Adipocyte (in vitro differentiated cells): ENCODE measurements at regions not wholly inside any gene's neighbourhood (a gene's known extent, or its start where the extent isn't known, plus 50 kb on each side); places are given as distances from the start of the nearest gene placed in this dataset.

Experiments used
- DNase-seq: peaks from one replicate; pipeline ENCODE4 v3.0.0-alpha.2; 2015; ENCODE audit warnings: low read depth
- H3K27me3 ChIP-seq: replicated peaks from 2 replicates; pipeline ENCODE4 v1.7.0; 2013; ENCODE audit warnings: mild to moderate bottlenecking, low read length, moderate library complexity; ENCODE audit not compliant: control insufficient read depth, insufficient read depth
- H3K36me3 ChIP-seq: 2 replicates; pipeline ENCODE4 v1.7.0; 2013; ENCODE audit warnings: low read length, mild to moderate bottlenecking, moderate library complexity; ENCODE audit not compliant: control insufficient read depth, insufficient read depth, severe bottlenecking
- H3K4me1 ChIP-seq: 2 replicates; pipeline ENCODE4 v1.7.0; 2013; ENCODE audit warnings: mild to moderate bottlenecking, low read length, moderate library complexity; ENCODE audit not compliant: control insufficient read depth, insufficient read depth
- H3K4me3 ChIP-seq: 2 replicates; pipeline ENCODE4 v1.7.0; 2013; ENCODE audit warnings: mild to moderate bottlenecking, low read length, moderate library complexity
- H3K9ac ChIP-seq: 2 replicates; pipeline ENCODE4 v1.7.0; 2013; ENCODE audit warnings: mild to moderate bottlenecking, low read length, moderate library complexity
- H3K9me3 ChIP-seq: 2 replicates; pipeline ENCODE4 v1.7.0; 2013; ENCODE audit warnings: mild to moderate bottlenecking, low read length, moderate library complexity; ENCODE audit not compliant: control insufficient read depth

DNA sequence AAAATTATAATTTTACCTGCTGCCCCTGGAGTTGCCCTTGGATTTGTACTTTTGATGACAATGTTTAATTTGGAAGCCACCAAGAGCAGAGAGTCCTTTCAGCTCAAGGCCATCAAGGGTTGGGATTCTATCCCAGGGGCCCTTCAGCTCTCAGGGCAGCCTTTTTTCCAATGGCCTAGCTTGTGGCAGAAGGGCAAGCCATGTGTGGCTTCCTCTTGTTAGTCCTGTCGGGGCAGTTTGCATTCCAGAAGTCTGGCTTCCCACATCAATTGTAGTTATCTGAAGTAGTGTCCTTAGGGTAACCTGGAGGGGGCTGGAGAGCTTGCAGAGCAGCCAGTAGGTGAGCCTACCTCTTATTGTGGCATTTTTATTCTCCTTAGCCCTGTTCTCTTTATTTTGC lies 569.4 kb downstream of the TRAM1L1 start:
- Histone ChIP-seq H3K9ac (no peak overlapping the region), H3K36me3 (no peaks in the 10 kb centered on the region), H3K9me3 (peaks cover 3% of the 10 kb centered on the region), H3K27me3 (no peaks in the 10 kb centered on the region), H3K4me1 (no peaks in the 10 kb centered on the region), H3K4me3 (no peak overlapping the region)
- no peak for DNase-seq

DNA sequence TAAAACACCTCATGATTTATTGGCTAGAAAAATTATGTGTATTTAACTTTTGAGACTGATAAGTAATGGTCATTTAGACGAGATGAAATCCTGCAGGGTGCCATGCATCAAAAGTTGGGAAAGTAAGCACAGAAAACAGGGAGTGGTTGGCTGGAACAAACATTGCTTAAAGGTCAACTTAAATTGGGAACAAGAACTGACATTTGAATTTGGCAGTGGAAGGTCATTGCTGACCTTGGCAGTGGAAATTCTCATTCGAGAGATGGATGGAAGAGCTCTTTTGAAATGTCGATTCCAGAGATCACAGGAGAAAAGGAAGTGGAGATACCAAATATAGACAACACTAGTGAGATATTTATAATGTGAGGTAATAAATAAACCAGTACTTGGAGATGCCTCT lies 572.8 kb downstream of the TRAM1L1 start:
- H3K9ac ChIP-seq: no peak overlapping the region
- H3K36me3 ChIP-seq: no peaks in the 10 kb centered on the region
- H3K4me3 ChIP-seq: no peak overlapping the region
- no peaks in the 10 kb centered on the region for H3K27me3 ChIP-seq
- no peak for DNase-seq
- peaks cover 3% of the 10 kb centered on the region for H3K9me3 ChIP-seq
- H3K4me1 ChIP-seq: no peaks in the 10 kb centered on the region

DNA sequence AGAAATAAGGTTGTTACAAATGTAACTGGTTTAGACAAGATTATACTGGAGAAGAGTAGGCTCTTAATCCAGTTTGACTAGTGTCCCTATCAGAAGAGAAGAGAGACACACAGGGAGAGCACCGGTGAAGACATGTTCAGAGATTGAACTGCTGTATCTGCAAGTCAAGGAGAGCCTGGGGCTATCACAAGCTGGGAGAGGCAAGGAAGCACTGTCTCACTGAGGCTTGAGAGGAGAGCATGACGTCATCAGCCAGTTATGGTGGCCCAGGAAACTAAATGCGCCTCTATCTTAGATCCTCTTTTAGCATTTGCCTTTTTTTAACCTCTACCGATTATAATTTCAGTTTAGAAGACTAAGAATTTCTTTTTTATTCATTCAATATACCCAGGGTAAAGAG lies 583.4 kb downstream of the TRAM1L1 start:
- no peaks in the 10 kb centered on the region for H3K9me3 ChIP-seq
- H3K4me1 ChIP-seq: no peaks in the 10 kb centered on the region
- H3K36me3 ChIP-seq: no peaks in the 10 kb centered on the region
- DNase-seq: no peak
- no peaks in the 10 kb centered on the region for H3K27me3 ChIP-seq
- H3K9ac ChIP-seq: no peak overlapping the region
- no peak overlapping the region for H3K4me3 ChIP-seq

DNA sequence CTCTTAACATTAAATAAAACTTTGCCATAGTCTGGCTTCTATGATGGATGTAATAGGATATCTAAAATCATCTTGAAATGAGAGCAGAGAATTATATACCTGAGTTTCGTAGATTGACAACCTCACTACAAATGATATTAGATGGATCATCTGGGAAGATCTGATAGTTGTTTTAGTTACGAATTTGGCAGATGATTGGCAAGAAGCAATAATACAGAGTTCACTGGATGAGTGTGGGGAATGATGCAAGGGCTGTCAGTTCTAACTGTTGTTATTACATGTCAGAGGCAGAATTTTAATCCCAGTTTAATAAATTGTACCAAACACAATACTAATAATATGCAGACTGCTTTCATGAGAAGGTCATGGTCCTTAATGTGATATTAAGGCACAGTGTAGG lies 585.2 kb downstream of the TRAM1L1 start:
- no peaks in the 10 kb centered on the region for H3K27me3 ChIP-seq
- H3K36me3 ChIP-seq: no peaks in the 10 kb centered on the region
- no peak overlapping the region for H3K4me3 ChIP-seq
- DNase-seq: no peak
- H3K9me3 ChIP-seq: no peaks in the 10 kb centered on the region
- H3K4me1 ChIP-seq: no peaks in the 10 kb centered on the region
- H3K9ac ChIP-seq: no peak overlapping the region

DNA sequence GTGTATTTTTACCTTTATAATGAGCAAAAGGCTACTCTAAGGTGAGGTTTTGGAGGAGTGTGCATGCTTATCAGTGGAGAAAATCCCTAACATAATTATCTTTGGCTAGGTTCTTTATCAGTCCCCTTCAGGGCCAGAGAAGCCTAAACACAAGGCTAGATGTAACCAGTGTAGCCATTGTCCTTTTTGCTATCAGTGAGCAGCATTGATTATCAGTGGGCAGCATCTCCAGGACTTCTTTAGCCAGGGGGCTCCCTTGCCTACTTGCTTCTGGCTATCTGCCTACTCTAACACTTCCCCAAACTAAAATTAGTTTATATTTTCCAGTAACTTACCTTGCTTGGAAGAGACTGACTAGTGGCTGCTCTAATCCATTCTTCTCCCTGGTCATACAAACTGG lies 595.6 kb downstream of the TRAM1L1 start:
- Histone ChIP-seq H3K36me3 (no peaks in the 10 kb centered on the region), H3K4me1 (no peaks in the 10 kb centered on the region), H3K4me3 (no peak overlapping the region), H3K9me3 (no peaks in the 10 kb centered on the region), H3K9ac (no peak overlapping the region), H3K27me3 (no peaks in the 10 kb centered on the region)
- DNase-seq: no peak

DNA sequence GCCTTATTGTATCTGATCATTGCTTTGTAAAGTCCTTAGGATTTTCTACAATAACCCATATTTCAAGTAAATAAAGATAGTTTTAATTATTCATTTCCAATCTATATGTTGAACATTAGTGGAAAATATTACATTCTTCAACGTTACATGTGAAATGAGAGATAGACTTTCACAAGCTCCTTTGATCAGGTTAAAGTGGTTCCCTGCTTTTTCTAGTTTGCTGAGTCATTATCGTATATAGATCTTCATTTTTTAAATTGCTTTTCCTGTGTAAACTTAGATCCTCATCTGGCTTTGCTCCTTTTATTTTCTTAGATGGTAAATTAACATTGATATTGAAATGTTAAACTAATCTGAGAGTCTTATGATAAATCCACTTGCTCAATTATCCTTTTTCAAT lies 599.0 kb downstream of the TRAM1L1 start:
- Histone ChIP-seq H3K4me1 (no peaks in the 10 kb centered on the region), H3K9me3 (no peaks in the 10 kb centered on the region), H3K27me3 (no peaks in the 10 kb centered on the region), H3K36me3 (no peaks in the 10 kb centered on the region), H3K4me3 (no peak overlapping the region), H3K9ac (no peak overlapping the region)
- no peak for DNase-seq

DNA sequence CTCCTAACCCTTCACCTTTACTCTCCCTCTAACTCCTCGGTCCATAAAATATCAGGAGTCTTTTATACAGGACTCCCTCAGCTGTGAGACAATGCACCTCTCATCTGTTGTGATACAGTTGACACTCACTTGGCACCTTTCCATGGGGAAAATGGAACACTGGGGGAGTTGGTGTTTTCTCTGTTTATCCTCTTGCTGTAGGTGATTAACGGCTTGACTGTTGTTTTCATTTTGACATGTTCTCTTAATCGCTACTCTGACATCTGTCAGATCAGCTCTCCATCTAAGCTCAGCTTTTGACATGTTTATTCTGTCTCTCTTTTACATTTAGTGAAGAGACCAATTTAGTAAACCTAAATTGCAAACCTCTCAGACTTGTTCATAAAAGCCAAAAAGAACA lies 604.8 kb downstream of the TRAM1L1 start:
- Histone ChIP-seq H3K27me3 (no peaks in the 10 kb centered on the region), H3K9me3 (no peaks in the 10 kb centered on the region), H3K4me3 (no peak overlapping the region), H3K36me3 (no peaks in the 10 kb centered on the region), H3K4me1 (no peaks in the 10 kb centered on the region), H3K9ac (no peak overlapping the region)
- DNase-seq: no peak

DNA sequence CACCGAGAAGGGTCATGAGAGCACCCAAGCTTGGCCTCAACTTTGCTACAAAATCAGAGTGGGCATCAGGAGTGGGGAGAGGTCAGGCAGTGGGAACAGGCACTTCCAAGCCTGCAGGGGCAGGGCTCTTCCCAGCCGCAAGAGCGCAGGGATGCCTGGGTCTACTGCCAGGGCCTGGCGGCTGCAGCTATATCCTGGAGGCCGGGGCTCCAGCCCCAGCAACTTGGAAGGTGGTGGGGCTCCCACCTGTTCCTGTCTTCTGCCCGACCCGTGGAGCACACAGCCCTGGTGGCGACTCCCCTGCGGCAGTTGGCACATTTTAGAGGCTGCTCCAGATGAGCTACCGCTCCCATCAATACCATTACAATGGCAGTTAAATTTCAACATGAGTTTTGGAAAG lies 607.0 kb downstream of the TRAM1L1 start:
- Histone ChIP-seq H3K36me3 (no peaks in the 10 kb centered on the region), H3K4me1 (no peaks in the 10 kb centered on the region), H3K4me3 (no peak overlapping the region), H3K9me3 (no peaks in the 10 kb centered on the region), H3K27me3 (no peaks in the 10 kb centered on the region), H3K9ac (no peak overlapping the region)
- no peak for DNase-seq

GRCh38 chr4:116469582-116469981 lies 615.8 kb downstream of the TRAM1L1 start:
- Histone ChIP-seq H3K9ac (no peak overlapping the region), H3K4me1 (no peaks in the 10 kb centered on the region), H3K9me3 (no peaks in the 10 kb centered on the region)

GRCh38 chr4:116453127-116453526 lies 632.2 kb downstream of the TRAM1L1 start:
- Histone ChIP-seq H3K36me3 (no peaks in the 10 kb centered on the region), H3K4me1 (no peaks in the 10 kb centered on the region), H3K9me3 (no peaks in the 10 kb centered on the region), H3K9ac (no peak overlapping the region), H3K27me3 (no peaks in the 10 kb centered on the region), H3K4me3 (no peak overlapping the region)
- no peak for DNase-seq

More at GRCh38 chr4:116469582-116469981, 615.8 kb downstream of the TRAM1L1 start:
- no peak overlapping the region for H3K4me3 ChIP-seq
- no peak for DNase-seq
- no peaks in the 10 kb centered on the region for H3K27me3 ChIP-seq
- H3K36me3 ChIP-seq: no peaks in the 10 kb centered on the region

DNA sequence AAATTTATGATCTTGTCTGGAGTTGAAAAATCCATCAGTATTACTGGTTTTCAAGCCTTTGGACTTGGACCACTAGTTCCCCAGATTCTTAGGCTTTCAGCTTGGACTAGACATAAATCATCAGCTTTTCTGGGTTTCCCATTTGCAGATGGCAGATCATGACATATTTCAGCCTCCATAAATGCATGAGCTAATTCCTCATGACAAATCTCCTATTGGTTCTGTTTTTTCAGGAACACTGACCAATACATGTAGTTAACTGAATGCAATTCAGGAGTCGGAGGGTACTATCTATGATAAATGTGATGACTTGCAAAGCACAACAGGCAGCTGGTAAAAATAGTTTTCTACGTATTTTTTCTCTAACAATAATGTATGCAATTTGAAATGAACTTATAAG lies 635.6 kb downstream of the TRAM1L1 start:
- no peak for DNase-seq
- Histone ChIP-seq H3K9me3 (no peaks in the 10 kb centered on the region), H3K4me1 (no peaks in the 10 kb centered on the region), H3K9ac (no peak overlapping the region), H3K27me3 (no peaks in the 10 kb centered on the region), H3K36me3 (no peaks in the 10 kb centered on the region), H3K4me3 (no peak overlapping the region)

DNA sequence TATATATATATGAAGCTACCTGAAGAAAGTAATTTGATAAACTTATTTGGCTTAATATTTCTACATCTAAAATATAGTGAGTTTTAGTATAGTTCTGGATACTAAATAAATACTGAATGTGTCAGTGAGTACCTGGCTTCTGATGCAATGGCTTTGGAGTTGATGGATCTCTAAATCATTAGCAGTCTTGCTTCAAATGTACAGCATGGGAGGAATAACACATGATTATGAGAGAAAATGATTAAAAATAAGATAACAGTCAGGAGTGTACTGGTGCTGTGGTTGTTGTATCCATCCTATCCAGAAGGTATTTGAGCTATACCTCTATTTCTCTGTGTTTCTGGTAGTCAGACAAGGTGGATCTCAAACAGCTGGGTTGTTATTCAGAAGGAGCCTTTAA lies 641.3 kb downstream of the TRAM1L1 start:
- Histone ChIP-seq H3K9me3 (no peaks in the 10 kb centered on the region), H3K27me3 (no peaks in the 10 kb centered on the region), H3K9ac (no peak overlapping the region), H3K4me3 (no peak overlapping the region), H3K36me3 (no peaks in the 10 kb centered on the region), H3K4me1 (no peaks in the 10 kb centered on the region)
- DNase-seq: no peak
